ENCODE measurements at regions not wholly inside any gene's neighbourhood (a gene's known extent, or its start where the extent isn't known, plus 50 kb on each side); places are given as distances from the start of the nearest gene placed in this dataset.

GRCh38 chr1:244937099-244937498 is 72.8 kb upstream of the HNRNPU start:
- CTCF ChIA-PET: no interaction called here
- POLR2A ChIA-PET: no interaction called here
- Histone ChIP-seq H3K4me3 (ENCODE audit: low read depth, low read length) (no peak overlapping the region), H3K9me3 (ENCODE audit: control insufficient read depth, insufficient read depth, low read depth, low read length) (no peaks in the 10 kb centered on the region), H3K4me1 (ENCODE audit: control insufficient read depth, insufficient read depth, low read length) (no peaks in the 10 kb centered on the region), H3K27ac (ENCODE audit: extremely low read depth, low read depth, low read length) (no peak overlapping the region), H3K36me3 (ENCODE audit: control insufficient read depth in 2 of 2, insufficient read depth in 1 of 2, low read length in 2 of 2) (no peaks in the 10 kb centered on the region)
- TF ChIP-seq ZNF23 (tag by site-specific recombination; IDR thresholded peaks at IDR 0.05; ENCODE audit: borderline replicate concordance) (no peak), BCL6B (tag by site-specific recombination; IDR thresholded peaks at IDR 0.05) (no peak), ZNF664 (tag by site-specific recombination; IDR thresholded peaks at IDR 0.05) (no peak), ZNF530 (tag by site-specific recombination; IDR thresholded peaks at IDR 0.05; ENCODE audit: low read depth) (no peak), REST (tag by site-specific recombination; IDR thresholded peaks at IDR 0.05) (no peak), MZF1 (tag by site-specific recombination; IDR thresholded peaks at IDR 0.05; ENCODE audit: borderline replicate concordance) (no peak; the same call in 1 of the 2 replicates), ZNF350 (tag by site-specific recombination; IDR thresholded peaks at IDR 0.05) (no peak)

GRCh38 chr1:244920911-244921761 is 56.8 kb upstream of the HNRNPU start:
- H3K36me3 ChIP-seq (ENCODE audit: control insufficient read depth in 2 of 2, insufficient read depth in 1 of 2, low read length in 2 of 2): no peaks in the 10 kb centered on the region
- CTCF ChIA-PET: no interaction called here
- peaks cover 3% of the 10 kb centered on the region; the same call in 1 of the 2 replicates for H3K4me1 ChIP-seq (ENCODE audit: control insufficient read depth, insufficient read depth, low read length)
- no peak overlapping the region for H3K4me3 ChIP-seq (ENCODE audit: low read depth, low read length)
- no peaks in the 10 kb centered on the region for H3K9me3 ChIP-seq (ENCODE audit: control insufficient read depth, insufficient read depth, low read depth, low read length)
- no peak overlapping the region for H3K27ac ChIP-seq (ENCODE audit: extremely low read depth, low read depth, low read length)
- peak; percentile 56; the same call in 1 of the 2 replicates for TF ChIP-seq ZNF664 (tag by site-specific recombination; IDR thresholded peaks at IDR 0.05)
- TF ChIP-seq ZNF37A (tag by site-specific recombination; IDR thresholded peaks at IDR 0.05): 0 out of 2 replicates have a peak, but pooled peaks have one; percentile 1
- TF ChIP-seq ZNF132 (tag by site-specific recombination; IDR thresholded peaks at IDR 0.05; ENCODE audit: borderline replicate concordance): 0 out of 2 replicates have a peak, but pooled peaks have one; percentile 5
- TF ChIP-seq SCRT1 (tag by site-specific recombination; IDR thresholded peaks at IDR 0.05; ENCODE audit: borderline replicate concordance): no peak
- TF ChIP-seq SCRT2 (tag by site-specific recombination; IDR thresholded peaks at IDR 0.05): no peak
- POLR2A ChIA-PET: no interaction called here

GRCh38 chr1:244919320-244920282 is 55.3 kb upstream of the HNRNPU start:
- H3K4me3 ChIP-seq (ENCODE audit: low read depth, low read length): peak overlapping the region; percentile 43; the same call in 1 of the 2 replicates
- H3K27ac ChIP-seq (ENCODE audit: extremely low read depth, low read depth, low read length): no peak overlapping the region; the same call in 1 of the 2 replicates
- POLR2A ChIA-PET: no interaction called here
- CTCF ChIA-PET: interaction anchor here (0.6 kb wide), 1 partner anchor 58 kb away, joined by 4 read pairs; no protein-coding TSS in a partner anchor
- H3K4me1 ChIP-seq (ENCODE audit: control insufficient read depth, insufficient read depth, low read length): peaks cover 3% of the 10 kb centered on the region; the same call in 1 of the 2 replicates
- H3K36me3 ChIP-seq (ENCODE audit: control insufficient read depth in 2 of 2, insufficient read depth in 1 of 2, low read length in 2 of 2): no peaks in the 10 kb centered on the region
- H3K9me3 ChIP-seq (ENCODE audit: control insufficient read depth, insufficient read depth, low read depth, low read length): no peaks in the 10 kb centered on the region
- TF ChIP-seq SCRT2 (tag by site-specific recombination; IDR thresholded peaks at IDR 0.05) (0 out of 2 replicates have a peak, but pooled peaks have one; percentile 4), REPIN1 (tag by site-specific recombination; IDR thresholded peaks at IDR 0.05; ENCODE audit: low read depth) (no peak), ZBTB17 (tag by site-specific recombination; IDR thresholded peaks at IDR 0.05) (peak; percentile 44; the same call in 1 of the 2 replicates), ZIC2 (tag by site-specific recombination; IDR thresholded peaks at IDR 0.05) (peak; percentile 35; the same call in 1 of the 2 replicates), KLF7 (tag by site-specific recombination; IDR thresholded peaks at IDR 0.05; ENCODE audit: borderline replicate concordance) (no peak), FEZF1 (tag by site-specific recombination; IDR thresholded peaks at IDR 0.05) (0 out of 2 replicates have a peak, but pooled peaks have one; percentile 44), WT1 (tag by site-specific recombination; IDR thresholded peaks at IDR 0.05) (0 out of 2 replicates have a peak, but pooled peaks have one; percentile 5), IKZF3 (tag by site-specific recombination; IDR thresholded peaks at IDR 0.05) (peak; percentile 26; the same call in 1 of the 2 replicates), ZNF394 (tag by site-specific recombination; IDR thresholded peaks at IDR 0.05; ENCODE audit: borderline replicate concordance) (no peak), SP3 (tag by site-specific recombination; IDR thresholded peaks at IDR 0.05) (no peak), ZBTB21 (tag by site-specific recombination; IDR thresholded peaks at IDR 0.05) (peak; percentile 47; the same call in 1 of the 2 replicates), ZNF335 (tag by site-specific recombination; conservative IDR thresholded peaks at IDR 0.05) (peak; percentile 28; the same call in 1 of the 2 replicates)

Data from HEK293 (cell line).